PC-3 (cell line): ENCODE measurements at regions not wholly inside any gene's neighbourhood (a gene's known extent, or its start where the extent isn't known, plus 50 kb on each side); places are given as distances from the start of the nearest gene placed in this dataset.

Source experiments
- ATAC-seq: fragments of 200-7000 bp; cut with Tn5 transposase; 2 replicates; pipeline ENCODE4 v1.9.1; 2020; ENCODE audit warnings: mild to moderate bottlenecking, moderate library complexity
- BruUV-seq: library from RNA; stranded (reverse); fragments of 400-500 nt; replicated peaks from 2 replicates; lab custom pipeline; 2021; lab: Mats Ljungman, UMichigan
- CTCF ChIA-PET: fragments of 300-600 bp; sonication (Branson Sonifier 250); formaldehyde crosslinking; loops from one replicate; lab custom pipeline; 2022; ENCODE audit warnings: antibody characterized with exemption; lab: Charles Lee
- POLR2A ChIA-PET: fragments of 300-600 bp; sonication (Branson Sonifier 250); formaldehyde crosslinking; loops from one replicate; lab custom pipeline; 2022; ENCODE audit warnings: antibody characterized with exemption; ENCODE audit not compliant: unreplicated experiment; lab: Charles Lee
- DNase-seq: peaks from one replicate; pipeline ENCODE4 v3.0.0-alpha.2; 2015
- H2AFZ ChIP-seq: fragments of 300-600 bp; sonication (generic); 2 replicates; pipeline ENCODE4 v1.6.0; 2016; ENCODE audit warnings: antibody characterized with exemption, low read length
- H3F3A ChIP-seq: fragments of 300-600 bp; sonication (generic); one replicate; pipeline ENCODE4 v1.6.0; 2017; ENCODE audit warnings: antibody characterized with exemption, low read length, control low read depth, mild to moderate bottlenecking; ENCODE audit not compliant: unreplicated experiment
- H3K27ac ChIP-seq: fragments of 300-600 bp; sonication (generic); 2 replicates; pipeline ENCODE4 v1.5.1; 2016; ENCODE audit warnings: mild to moderate bottlenecking, low read length
- H3K27me3 ChIP-seq: fragments of 300-600 bp; sonication (generic); 2 replicates; pipeline ENCODE4 v1.6.1; 2016; ENCODE audit warnings: low read length, mixed read lengths
- H3K36me3 ChIP-seq: fragments of 300-600 bp; sonication (generic); 2 replicates; pipeline ENCODE4 v1.6.1; 2016; ENCODE audit warnings: low read depth, mixed run types, low read length, mixed read lengths
- H3K4me1 ChIP-seq: fragments of 300-600 bp; sonication (generic); 2 replicates; pipeline ENCODE4 v1.5.1; 2016; ENCODE audit warnings: low read length; ENCODE audit not compliant: insufficient read depth
- H3K4me2 ChIP-seq: fragments of 300-600 bp; sonication (generic); 2 replicates; pipeline ENCODE4 v1.6.0; 2016; ENCODE audit warnings: low read length
- H3K4me3 ChIP-seq: fragments of 300-600 bp; sonication (generic); 2 replicates; pipeline ENCODE4 v1.5.1; 2016; ENCODE audit warnings: mild to moderate bottlenecking, low read length, mixed read lengths
- H3K79me2 ChIP-seq: fragments of 300-600 bp; sonication (generic); 2 replicates; pipeline ENCODE4 v1.6.1; 2017; ENCODE audit warnings: low read length, mixed read lengths
- H3K9ac ChIP-seq: fragments of 300-600 bp; sonication (generic); 2 replicates; pipeline ENCODE4 v1.6.0; 2016; ENCODE audit warnings: mild to moderate bottlenecking, low read length
- H3K9me2 ChIP-seq: fragments of 300-600 bp; sonication (generic); replicated peaks from 2 replicates; pipeline ENCODE4 v1.6.1; 2016; ENCODE audit warnings: mixed run types, low read length, mixed read lengths
- H3K9me3 ChIP-seq: fragments of 300-600 bp; sonication (generic); 2 replicates; pipeline ENCODE4 v1.6.1; 2016; ENCODE audit warnings: low read length, mixed read lengths
- H4K20me1 ChIP-seq: fragments of 300-600 bp; sonication (generic); 2 replicates; pipeline ENCODE4 v1.6.1; 2016; ENCODE audit warnings: low read length, mixed read lengths
- EZH2 ChIP-seq: fragments of 300-600 bp; sonication (generic); IDR thresholded peaks from one replicate; pipeline ENCODE4 v1.6.1; 2017; ENCODE audit warnings: antibody characterized with exemption, mild to moderate bottlenecking, low read length; ENCODE audit not compliant: unreplicated experiment
- EZH2phosphoT487 ChIP-seq: fragments of 300-600 bp; sonication (generic); IDR thresholded peaks from 2 replicates; pipeline ENCODE4 v1.6.1; 2018; ENCODE audit warnings: mild to moderate bottlenecking, antibody characterized with exemption, low read length, borderline replicate concordance
- intact Hi-C: fragments of 100-400 bp; cut with micrococcal nuclease; formaldehyde crosslinking; loops from 2 replicates; pipeline ENCODE4 v1.9.0; 2023
- TF ChIP-seq, protein P1 (sequence below): fragments of 300-600 bp; sonication (generic); conservative IDR thresholded peaks from 2 replicates; pipeline ENCODE4 v1.5.1; 2017; ENCODE audit warnings: antibody characterized with exemption, low read depth, mild to moderate bottlenecking, low read length

DNA sequence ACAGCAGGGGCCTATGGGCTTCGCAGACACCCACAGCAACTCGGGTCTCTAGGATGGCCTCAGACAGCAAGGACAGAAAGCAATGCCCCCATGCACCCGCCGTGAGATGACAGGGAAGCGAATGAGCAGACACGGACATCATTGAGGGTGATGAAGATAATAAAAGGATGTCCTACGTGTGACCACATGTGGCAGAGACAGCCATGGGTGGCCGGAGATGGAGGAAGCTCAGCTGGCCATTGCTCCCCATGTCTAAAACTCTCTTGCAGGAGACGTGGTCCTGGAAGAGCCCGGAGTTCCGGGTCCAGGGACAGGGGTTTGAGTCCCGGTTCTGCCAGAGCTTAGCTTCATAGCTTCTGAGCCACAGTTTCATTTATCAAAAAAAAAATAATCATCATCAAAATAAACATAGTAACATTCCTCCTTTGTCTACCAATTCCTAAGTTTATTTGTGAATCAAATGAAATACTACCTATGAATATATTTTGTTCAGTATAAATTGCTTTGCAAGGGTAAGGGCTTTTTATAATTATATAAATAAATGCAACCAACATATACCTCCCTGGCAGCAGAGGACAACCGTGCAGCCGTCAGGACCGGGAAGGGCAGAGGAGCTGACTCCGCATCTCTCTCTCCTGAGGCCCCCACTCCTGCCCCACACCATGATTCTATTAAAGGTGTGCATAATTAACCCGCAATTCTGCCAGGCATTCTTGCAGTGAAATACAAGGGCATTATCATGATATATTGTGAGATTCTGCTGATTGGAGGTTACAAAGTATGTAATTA lies 401.4 kb upstream of the MYT1L start:
- Histone ChIP-seq H3K9ac (no peak overlapping the region), H3K27ac (no peak overlapping the region), H3K4me1 (no peaks in the 10 kb centered on the region), H3K36me3 (no peaks in the 10 kb centered on the region), H3F3A (no peaks in the 10 kb centered on the region), H4K20me1 (no peaks in the 10 kb centered on the region), H2AFZ (no peak overlapping the region), H3K9me2 (no peaks in the 10 kb centered on the region), H3K79me2 (no peaks in the 10 kb centered on the region), H3K9me3 (no peaks in the 10 kb centered on the region), H3K4me3 (no peak overlapping the region), H3K4me2 (no peak overlapping the region), H3K27me3 (peaks cover 70% of the 10 kb centered on the region)
- ATAC-seq (no peak), DNase-seq (no peak)
- BruUV-seq, result no TSS peak
- CTCF ChIA-PET, result no interaction called here
- intact Hi-C loops, result no loop called here
- POLR2A ChIA-PET, result no interaction called here
- no peak for TF ChIP-seq EZH2phosphoT487
- no peak for TF ChIP-seq EZH2
- TF ChIP-seq, protein P1, sequence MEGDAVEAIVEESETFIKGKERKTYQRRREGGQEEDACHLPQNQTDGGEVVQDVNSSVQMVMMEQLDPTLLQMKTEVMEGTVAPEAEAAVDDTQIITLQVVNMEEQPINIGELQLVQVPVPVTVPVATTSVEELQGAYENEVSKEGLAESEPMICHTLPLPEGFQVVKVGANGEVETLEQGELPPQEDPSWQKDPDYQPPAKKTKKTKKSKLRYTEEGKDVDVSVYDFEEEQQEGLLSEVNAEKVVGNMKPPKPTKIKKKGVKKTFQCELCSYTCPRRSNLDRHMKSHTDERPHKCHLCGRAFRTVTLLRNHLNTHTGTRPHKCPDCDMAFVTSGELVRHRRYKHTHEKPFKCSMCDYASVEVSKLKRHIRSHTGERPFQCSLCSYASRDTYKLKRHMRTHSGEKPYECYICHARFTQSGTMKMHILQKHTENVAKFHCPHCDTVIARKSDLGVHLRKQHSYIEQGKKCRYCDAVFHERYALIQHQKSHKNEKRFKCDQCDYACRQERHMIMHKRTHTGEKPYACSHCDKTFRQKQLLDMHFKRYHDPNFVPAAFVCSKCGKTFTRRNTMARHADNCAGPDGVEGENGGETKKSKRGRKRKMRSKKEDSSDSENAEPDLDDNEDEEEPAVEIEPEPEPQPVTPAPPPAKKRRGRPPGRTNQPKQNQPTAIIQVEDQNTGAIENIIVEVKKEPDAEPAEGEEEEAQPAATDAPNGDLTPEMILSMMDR, result no peak

DNA sequence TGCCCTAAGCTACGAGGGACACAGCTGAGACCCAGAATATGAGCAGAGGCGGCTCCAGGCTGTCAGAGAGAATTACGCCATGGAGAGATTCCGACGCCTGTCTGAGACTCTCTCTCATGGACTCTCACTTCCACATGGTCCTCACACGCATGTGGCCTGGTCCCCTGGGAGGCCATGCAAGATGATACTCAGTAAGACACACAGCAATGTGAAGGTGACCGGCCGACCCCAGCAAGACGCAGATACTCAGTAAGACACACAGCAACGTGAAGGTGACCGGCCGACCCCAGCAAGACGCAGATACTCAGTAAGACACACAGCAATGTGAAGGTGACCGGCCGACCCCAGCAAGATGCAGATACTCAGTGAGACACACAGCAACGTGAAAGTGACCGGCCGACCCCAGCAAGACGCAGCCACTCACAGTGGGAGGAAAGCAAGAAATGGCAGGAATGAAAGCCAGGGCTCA lies 400.8 kb upstream of the MYT1L start:
- Histone ChIP-seq H4K20me1 (no peaks in the 10 kb centered on the region), H3K4me2 (no peak overlapping the region), H3K9me3 (no peaks in the 10 kb centered on the region), H3K27ac (no peak overlapping the region), H3K9me2 (no peaks in the 10 kb centered on the region), H3K27me3 (peaks cover 71% of the 10 kb centered on the region), H3K4me1 (no peaks in the 10 kb centered on the region), H3K36me3 (no peaks in the 10 kb centered on the region), H2AFZ (no peak overlapping the region), H3K9ac (no peak overlapping the region), H3K79me2 (no peaks in the 10 kb centered on the region), H3K4me3 (no peak overlapping the region), H3F3A (no peaks in the 10 kb centered on the region)
- ATAC-seq (no peak), DNase-seq (no peak)
- intact Hi-C loops, result no loop called here
- POLR2A ChIA-PET, result no interaction called here
- CTCF ChIA-PET, result no interaction called here
- BruUV-seq, result no TSS peak
- TF ChIP-seq EZH2 (no peak), EZH2phosphoT487 (no peak)
- TF ChIP-seq, protein P1, result no peak
